Transverse colon (tissue), 4 donors: ENCODE measurements at regions not wholly inside any gene's neighbourhood (a gene's known extent, or its start where the extent isn't known, plus 50 kb on each side); places are given as distances from the start of the nearest gene placed in this dataset.

Experiments used
- DNase-seq: peaks from one replicate; pipeline ENCODE4 v3.0.0-alpha.2; 2019
- H3K27ac ChIP-seq, 4 donors: fragments of 200-600 bp; sonication (generic); 2 replicates each; pipeline ENCODE4 v1.5.1; 2016 to 2018; ENCODE audit warnings: inconsistent platforms in 4 of 4
- H3K27me3 ChIP-seq: fragments of 200-600 bp; sonication (generic); 2 replicates; pipeline ENCODE4 v1.5.1; 2017; ENCODE audit warnings: inconsistent platforms
- H3K36me3 ChIP-seq, 4 donors: fragments of 200-600 bp; sonication (generic); 2 replicates each; pipeline ENCODE4 v1.5.1; 2017 to 2019; ENCODE audit warnings: inconsistent platforms in 4 of 4
- H3K4me1 ChIP-seq, 4 donors: fragments of 200-600 bp; sonication (generic); 2 replicates each; pipeline ENCODE4 v1.5.1; 2017 to 2020; ENCODE audit warnings: inconsistent platforms in 4 of 4
- H3K4me3 ChIP-seq, 4 donors: fragments of 200-600 bp; sonication (generic); 1 replicate in 1 of 4; 2 replicates in 3 of 4; pipeline versions ENCODE4 v1.5.1 to v1.6.1; 2017 to 2019; ENCODE audit warnings: inconsistent platforms in 4 of 4
- H3K9me3 ChIP-seq, 2 donors: fragments of 200-600 bp; sonication (generic); 2 replicates each; pipeline ENCODE4 v1.5.1; 2017 to 2019; ENCODE audit warnings: inconsistent platforms in 2 of 2
- CTCF ChIP-seq, 5 experiments: fragments of 200-600 bp in 3 of 5; fragments of 450-650 bp in 2 of 5; sonication (generic) in 3 of 5; IDR thresholded peaks; 1 replicate in 2 of 5; 2 replicates in 3 of 5; pipeline ENCODE4 v1.5.1; 2016 to 2017; ENCODE audit warnings: antibody characterized with exemption in 5 of 5, inconsistent platforms in 3 of 5, mild to moderate bottlenecking in 2 of 5, moderate library complexity in 1 of 5
- EP300 ChIP-seq: sonication (generic); formaldehyde crosslinking; IDR thresholded peaks from one replicate; pipeline ENCODE4 v1.6.1; 2017; ENCODE audit warnings: antibody characterized with exemption, low read depth
- POLR2A ChIP-seq: fragments of 450-650 bp; IDR thresholded peaks from one replicate; pipeline ENCODE4 v1.6.1; 2016; ENCODE audit warnings: antibody characterized with exemption, mild to moderate bottlenecking, moderate library complexity
- POLR2AphosphoS5 ChIP-seq, 3 donors: sonication (generic); formaldehyde crosslinking; IDR thresholded peaks; one replicate each; pipeline ENCODE4 v1.6.1; 2016; ENCODE audit warnings: antibody characterized with exemption in 3 of 3
- WGBS, 2 donors: methylation state at CpG; one replicate each; pipeline ENCODE4 v1.1.5; 2018; ENCODE audit warnings: low coverage in 1 of 2; 5-methylcytosine and 5-hydroxymethylcytosine counted together
- in situ Hi-C, 4 donors: fragments of 200-750 bp; cut with MboI; loops; one replicate each; pipeline versions ENCODE4 v1.15.0 to v1.15.1; 2017; ENCODE audit warnings: low sequenced_read_pairs in 3 of 4, low pct_ligation_motif_present in 1 of 4, low pct_unique_long_range_greater_than_20kb in 1 of 4
- intact Hi-C: fragments of 100-400 bp; cut with DNase I; formaldehyde crosslinking; loops from one replicate; pipeline ENCODE4 v1.15.1; 2023; ENCODE audit warnings: low total_unique reads

- WGBS, 2 donors: 50 to 61% methylated on average over 6 of the region's 6 CpGs
- TF ChIP-seq EP300 (no peak), POLR2A (no peak), POLR2AphosphoS5 (IDR thresholded peaks at IDR 0.05) (no peak), CTCF (IDR thresholded peaks at IDR 0.05) (no peak)
- intact Hi-C loops: loop anchor here (5.0 kb wide), 1 partner anchor 529 kb away; no protein-coding TSS in a partner anchor
- in situ Hi-C loops: loop anchor here in 2 of 4 donors (5.0 to 25.0 kb wide), 2 partner anchors 519 to 529 kb away; no protein-coding TSS in a partner anchor
- H3K4me3 ChIP-seq: no peak overlapping the region
- H3K27me3 ChIP-seq: peaks cover 41% of the 10 kb centered on the region
- no peak overlapping the region for H3K27ac ChIP-seq
- H3K36me3 ChIP-seq: no peaks in the 10 kb centered on the region
- no peaks in the 10 kb centered on the region for H3K9me3 ChIP-seq
- no peaks in the 10 kb centered on the region for H3K4me1 ChIP-seq
- DNase-seq: no peak
Observed at GRCh38 chr12:114506651-114507050, 100.7 kb upstream of the TBX5 start.

- DNase-seq: no peak
- peaks cover 61% of the 10 kb centered on the region for H3K27me3 ChIP-seq
- H3K4me1 ChIP-seq: no peaks in the 10 kb centered on the region
- intact Hi-C loops (no loop called here), in situ Hi-C loops (loop anchor here in 1 of 4 donors (25.0 kb wide), 1 partner anchor 517 kb away; no protein-coding TSS in a partner anchor)
- 18 to 32% methylated on average over 3 of the region's 3 CpGs for WGBS, 2 donors
- no peaks in the 10 kb centered on the region for H3K9me3 ChIP-seq
- no peaks in the 10 kb centered on the region for H3K36me3 ChIP-seq
- no peak overlapping the region for H3K4me3 ChIP-seq
- TF ChIP-seq CTCF (IDR thresholded peaks at IDR 0.05): no peak
- no peak overlapping the region for H3K27ac ChIP-seq
Observed at GRCh38 chr12:114504311-114504710, 98.4 kb upstream of the TBX5 start.

- WGBS, 2 donors: 7 to 15% methylated on average over 7 of the region's 7 CpGs
- H3K4me3 ChIP-seq: no peak overlapping the region
- intact Hi-C loops: no loop called here
- H3K27me3 ChIP-seq: peaks cover 63% of the 10 kb centered on the region
- DNase-seq: no peak
- TF ChIP-seq CTCF (IDR thresholded peaks at IDR 0.05) (no peak), POLR2AphosphoS5 (IDR thresholded peaks at IDR 0.05) (no peak), POLR2A (no peak), EP300 (no peak)
- in situ Hi-C loops: loop anchor here in 1 of 4 donors (25.0 kb wide), 1 partner anchor 514 kb away; no protein-coding TSS in a partner anchor
- no peak overlapping the region for H3K27ac ChIP-seq
- H3K36me3 ChIP-seq: no peaks in the 10 kb centered on the region
- H3K4me1 ChIP-seq: no peaks in the 10 kb centered on the region
- H3K9me3 ChIP-seq: no peaks in the 10 kb centered on the region
Observed at GRCh38 chr12:114501474-114501807, 95.5 kb upstream of the TBX5 start.

- Histone ChIP-seq H3K4me1 (no peaks in the 10 kb centered on the region), H3K27me3 (peaks cover 59% of the 10 kb centered on the region), H3K27ac (no peak overlapping the region), H3K36me3 (no peaks in the 10 kb centered on the region), H3K9me3 (no peaks in the 10 kb centered on the region), H3K4me3 (no peak overlapping the region)
- intact Hi-C loops (no loop called here), in situ Hi-C loops (loop anchor here in 1 of 4 donors (25.0 kb wide), 1 partner anchor 514 kb away; no protein-coding TSS in a partner anchor)
- WGBS, 2 donors: 0 to 9% methylated on average over 3 to 20 of the region's 20 CpGs
- TF ChIP-seq CTCF (IDR thresholded peaks at IDR 0.05): no peak
- no peak for TF ChIP-seq POLR2AphosphoS5 (IDR thresholded peaks at IDR 0.05)
- TF ChIP-seq POLR2A: no peak
- TF ChIP-seq EP300: no peak
- no peak for DNase-seq
Observed at GRCh38 chr12:114500775-114501473, 95.0 kb upstream of the TBX5 start.
